IMR-90 (cell line): ENCODE measurements at regions not wholly inside any gene's neighbourhood (a gene's known extent, or its start where the extent isn't known, plus 50 kb on each side); places are given as distances from the start of the nearest gene placed in this dataset.

Experiments
- BHLHE40 ChIP-seq: fragments of 150-350 bp; IDR thresholded peaks from 2 replicates; pipeline ENCODE4 v1.6.1; 2016; ENCODE audit warnings: mild to moderate bottlenecking, low read depth, low read length
- CEBPB ChIP-seq: IDR thresholded peaks from 2 replicates; pipeline ENCODE4 v1.6.1; 2012; ENCODE audit warnings: low read depth, low read length, improper control_type of control experiment
- FOS ChIP-seq: fragments of 150-350 bp; IDR thresholded peaks from 2 replicates; pipeline ENCODE4 v1.6.1; 2016; ENCODE audit warnings: low read depth, low read length
- POLR2A ChIP-seq: IDR thresholded peaks from 2 replicates; pipeline ENCODE4 v1.6.1; 2012; ENCODE audit warnings: mild to moderate bottlenecking, low read depth, low read length
- SMC3 ChIP-seq: fragments of 150-350 bp; IDR thresholded peaks from 2 replicates; pipeline ENCODE4 v1.6.1; 2016; ENCODE audit warnings: low read depth, mild to moderate bottlenecking, antibody characterized with exemption, low read length, moderate library complexity
- TF ChIP-seq, protein P1 (sequence below): conservative IDR thresholded peaks from 2 replicates; pipeline ENCODE4 v1.5.1; 2012; ENCODE audit warnings: mild to moderate bottlenecking, low read depth, low read length, improper control_type of control experiment

DNA sequence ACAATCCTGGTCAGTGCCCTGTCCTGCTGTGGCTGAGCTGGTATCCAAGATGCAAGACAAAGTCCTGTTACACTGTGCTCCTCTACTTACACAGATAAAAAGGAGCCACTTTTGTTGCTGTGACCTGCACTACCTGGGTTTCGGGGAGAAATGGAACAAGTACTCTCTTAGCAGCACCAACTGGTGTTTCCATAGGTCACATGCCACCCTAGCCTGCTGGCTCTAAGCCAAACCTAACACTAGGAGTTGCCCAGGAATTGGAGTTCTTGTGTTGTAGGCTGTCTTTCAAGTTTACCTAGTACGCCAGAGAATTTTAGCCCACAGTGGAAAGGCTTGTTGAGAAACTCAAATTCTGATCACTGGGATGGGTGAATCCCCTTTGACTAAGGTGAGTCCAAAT lies 727.4 kb downstream of the FAM133A start:
- TF ChIP-seq SMC3 (no peak), POLR2A (no peak), BHLHE40 (no peak), FOS (no peak), CEBPB (no peak)
- TF ChIP-seq, protein P1, sequence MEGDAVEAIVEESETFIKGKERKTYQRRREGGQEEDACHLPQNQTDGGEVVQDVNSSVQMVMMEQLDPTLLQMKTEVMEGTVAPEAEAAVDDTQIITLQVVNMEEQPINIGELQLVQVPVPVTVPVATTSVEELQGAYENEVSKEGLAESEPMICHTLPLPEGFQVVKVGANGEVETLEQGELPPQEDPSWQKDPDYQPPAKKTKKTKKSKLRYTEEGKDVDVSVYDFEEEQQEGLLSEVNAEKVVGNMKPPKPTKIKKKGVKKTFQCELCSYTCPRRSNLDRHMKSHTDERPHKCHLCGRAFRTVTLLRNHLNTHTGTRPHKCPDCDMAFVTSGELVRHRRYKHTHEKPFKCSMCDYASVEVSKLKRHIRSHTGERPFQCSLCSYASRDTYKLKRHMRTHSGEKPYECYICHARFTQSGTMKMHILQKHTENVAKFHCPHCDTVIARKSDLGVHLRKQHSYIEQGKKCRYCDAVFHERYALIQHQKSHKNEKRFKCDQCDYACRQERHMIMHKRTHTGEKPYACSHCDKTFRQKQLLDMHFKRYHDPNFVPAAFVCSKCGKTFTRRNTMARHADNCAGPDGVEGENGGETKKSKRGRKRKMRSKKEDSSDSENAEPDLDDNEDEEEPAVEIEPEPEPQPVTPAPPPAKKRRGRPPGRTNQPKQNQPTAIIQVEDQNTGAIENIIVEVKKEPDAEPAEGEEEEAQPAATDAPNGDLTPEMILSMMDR: no peak
